ENCODE measurements at regions not wholly inside any gene's neighbourhood (a gene's known extent, or its start where the extent isn't known, plus 50 kb on each side); places are given as distances from the start of the nearest gene placed in this dataset.

GRCh38 chr6:85396159-85396808 is 53.6 kb upstream of the NT5E start:
- DNase-seq (ENCODE audit: insufficient read length, low spot score) (no peak), FAIRE-seq (no peak)

DNA sequence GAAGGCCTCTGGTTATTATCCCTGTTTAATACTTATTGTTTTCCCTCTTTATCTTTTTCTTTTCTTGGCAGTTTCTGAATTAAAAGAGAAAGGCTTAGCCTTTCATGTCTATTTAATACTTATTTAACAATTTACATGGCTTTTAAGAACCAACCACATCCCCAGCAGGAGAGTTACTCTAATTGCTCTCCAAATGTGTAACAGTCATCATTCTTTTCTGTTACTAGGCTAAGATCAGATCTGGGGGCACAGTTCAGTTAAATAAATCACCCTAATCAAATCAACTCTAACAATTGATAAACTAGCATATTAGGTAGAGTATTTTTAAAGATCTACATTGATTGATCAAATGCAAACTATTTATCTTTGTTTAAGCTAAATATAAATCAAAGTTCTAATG is 54.1 kb upstream of the NT5E start:
- no peak for FAIRE-seq
- no peak for DNase-seq (ENCODE audit: insufficient read length, low spot score)

GRCh38 chr6:85394853-85395538 is 54.9 kb upstream of the NT5E start:
- FAIRE-seq = no peak
- DNase-seq (ENCODE audit: insufficient read length, low spot score) = no peak

DNA sequence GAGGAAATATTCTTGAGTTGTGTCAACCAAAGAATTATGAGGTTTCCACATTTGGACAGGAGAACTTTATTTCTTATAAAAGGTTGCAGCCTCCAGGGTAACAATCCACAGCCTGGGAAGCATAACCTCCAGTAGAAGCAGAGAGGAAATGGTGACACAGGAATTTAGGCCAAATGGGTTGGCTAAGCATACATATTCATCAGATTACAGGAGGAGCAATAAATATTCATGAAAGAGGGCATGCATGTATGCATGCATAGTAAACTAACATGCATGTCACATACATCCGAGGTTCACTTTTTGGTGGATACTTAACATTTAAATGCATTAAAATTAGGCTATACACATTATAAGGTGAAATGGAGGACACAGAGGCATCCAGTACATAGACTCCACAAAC is 55.7 kb upstream of the NT5E start:
- DNase-seq (ENCODE audit: insufficient read length, low spot score) = no peak
- FAIRE-seq = no peak

GRCh38 chr6:85392379-85392778 is 57.5 kb upstream of the NT5E start:
- no peak for FAIRE-seq
- no peak for DNase-seq (ENCODE audit: insufficient read length, low spot score)

DNA sequence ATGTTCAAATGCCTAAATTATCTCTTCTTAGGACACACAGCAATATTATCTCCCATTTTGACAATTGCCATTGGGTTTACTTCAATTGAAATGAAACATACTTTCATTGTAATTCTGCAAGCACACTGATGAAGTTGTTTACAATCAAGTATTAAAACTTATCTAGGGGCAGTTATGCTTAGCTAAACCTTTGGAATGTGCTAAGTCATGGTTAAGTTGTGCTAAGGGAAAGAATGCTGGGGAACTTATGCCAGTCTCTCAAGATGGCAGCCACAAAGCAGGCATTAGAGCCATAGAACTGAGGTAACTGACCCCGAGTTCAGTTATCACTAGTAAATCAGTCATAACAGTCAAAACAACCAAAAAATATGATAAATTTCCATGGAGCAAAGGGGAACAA is 59.1 kb upstream of the NT5E start:
- FAIRE-seq (no peak), DNase-seq (ENCODE audit: insufficient read length, low spot score) (no peak)

- DNase-seq (ENCODE audit: insufficient read length, low spot score) (no peak), FAIRE-seq (no peak)
Measured at GRCh38 chr6:85390105-85390728, 59.7 kb upstream of the NT5E start.

- FAIRE-seq (no peak), DNase-seq (ENCODE audit: insufficient read length, low spot score) (no peak)
Measured at GRCh38 chr6:85389151-85389797, 60.6 kb upstream of the NT5E start.

- FAIRE-seq = no peak
- DNase-seq (ENCODE audit: insufficient read length, low spot score) = no peak
Measured at GRCh38 chr6:85388531-85388930, 61.4 kb upstream of the NT5E start.

GRCh38 chr6:85385636-85386315 is 64.1 kb upstream of the NT5E start:
- DNase-seq (ENCODE audit: insufficient read length, low spot score) (no peak), FAIRE-seq (peak; percentile 14)

GRCh38 chr6:85383042-85383441 is 66.8 kb upstream of the NT5E start:
- DNase-seq (ENCODE audit: insufficient read length, low spot score) (no peak), FAIRE-seq (no peak)

DNA sequence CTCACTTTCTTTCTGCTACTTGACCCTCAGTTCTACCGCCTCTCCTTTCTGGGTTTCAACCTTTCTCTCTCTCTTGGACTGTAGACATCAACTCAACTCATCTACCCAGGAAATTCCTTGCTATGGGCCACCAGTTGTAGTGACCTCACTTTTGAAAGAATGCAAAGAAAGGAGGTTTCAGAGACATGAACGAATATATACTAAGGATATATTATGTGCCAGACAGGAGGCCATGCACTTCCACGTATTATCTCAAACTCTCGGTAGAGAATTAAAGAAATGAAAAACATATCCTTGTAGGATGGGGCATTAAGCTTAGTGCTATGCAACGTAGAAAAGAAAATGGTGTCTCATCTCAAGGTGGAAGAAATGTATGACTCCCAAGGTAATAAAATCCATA is 67.3 kb upstream of the NT5E start:
- DNase-seq (ENCODE audit: insufficient read length, low spot score) (no peak), FAIRE-seq (no peak)

DNA sequence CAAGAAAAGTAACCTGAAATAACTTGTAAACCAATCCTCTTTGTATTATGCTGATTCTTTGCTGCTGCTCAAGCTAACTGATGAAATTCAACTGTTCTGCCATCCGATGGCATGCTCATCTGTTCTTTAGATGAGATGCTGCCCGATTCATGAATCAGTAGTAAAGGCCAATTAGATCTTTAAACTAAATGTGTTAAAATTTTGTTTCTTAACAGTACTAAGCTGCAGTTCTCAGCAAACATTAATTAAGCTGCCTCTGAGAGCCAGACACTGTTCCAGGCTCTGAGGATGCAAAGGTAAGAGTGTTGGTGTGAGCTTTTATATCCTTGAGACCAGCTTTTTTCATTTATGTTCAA is 77.0 kb upstream of the NT5E start:
- no peak for FAIRE-seq
- no peak for DNase-seq (ENCODE audit: insufficient read length, low spot score)

DNA sequence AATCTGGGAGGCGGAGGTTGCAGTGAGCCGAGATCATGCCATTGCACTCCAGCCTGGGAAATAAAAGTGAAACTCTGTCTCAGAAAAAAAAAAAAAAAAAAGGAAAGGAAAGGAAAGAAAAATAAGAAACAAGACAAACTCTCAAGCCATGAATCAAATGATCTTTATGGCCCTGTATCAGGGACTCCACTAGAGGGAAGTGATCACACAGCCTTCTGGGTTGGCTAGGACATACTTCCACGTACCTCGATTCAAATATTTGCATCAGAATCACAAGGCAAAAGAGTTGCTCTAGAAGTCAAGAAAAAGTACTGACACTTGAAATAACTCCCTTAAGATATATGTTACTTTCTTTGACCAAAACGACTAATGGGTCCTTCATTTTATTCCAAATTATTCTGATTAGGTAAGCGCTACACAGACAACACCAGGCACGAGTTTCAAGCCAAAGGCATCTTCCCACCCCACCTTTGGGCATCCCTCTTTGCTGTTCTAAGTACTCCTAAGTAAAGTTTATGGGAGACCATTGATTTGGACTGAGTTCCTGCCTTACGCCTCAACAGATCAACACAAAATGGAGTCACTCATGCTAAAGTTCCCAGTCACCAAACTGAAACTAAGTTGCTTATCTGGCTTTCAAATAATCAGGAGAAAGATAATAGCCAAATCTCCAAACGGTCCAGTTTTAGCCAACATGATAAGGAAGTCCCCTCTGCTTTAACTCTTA is 77.5 kb upstream of the NT5E start:
- DNase-seq (ENCODE audit: insufficient read length, low spot score) (no peak), FAIRE-seq (no peak)

GRCh38 chr6:85368631-85369030 is 81.3 kb upstream of the NT5E start:
- no peak for DNase-seq (ENCODE audit: insufficient read length, low spot score)
- FAIRE-seq = no peak

DNA sequence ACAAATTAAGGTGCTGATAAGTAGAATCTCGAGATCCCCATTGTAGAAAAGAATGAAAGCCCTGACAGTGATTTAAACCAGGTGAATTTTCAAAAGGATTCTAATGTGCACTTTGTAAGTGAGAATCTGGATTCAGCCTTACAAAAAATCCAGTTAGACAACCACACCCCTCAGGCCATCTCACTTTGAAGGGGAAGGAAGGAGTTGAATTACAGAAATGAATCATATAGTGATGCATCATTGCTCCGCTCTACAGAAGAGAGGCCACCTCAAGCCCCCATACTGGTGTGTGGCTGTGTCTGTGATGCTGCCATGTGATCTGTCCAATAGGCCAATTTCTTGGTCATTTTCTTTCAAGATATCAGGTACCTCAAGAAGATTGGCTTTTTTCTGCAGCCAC is 85.5 kb upstream of the NT5E start:
- FAIRE-seq = no peak
- DNase-seq (ENCODE audit: insufficient read length, low spot score) = no peak

GRCh38 chr6:85363870-85364269 is 86.0 kb upstream of the NT5E start:
- no peak for DNase-seq (ENCODE audit: insufficient read length, low spot score)
- no peak for FAIRE-seq

DNA sequence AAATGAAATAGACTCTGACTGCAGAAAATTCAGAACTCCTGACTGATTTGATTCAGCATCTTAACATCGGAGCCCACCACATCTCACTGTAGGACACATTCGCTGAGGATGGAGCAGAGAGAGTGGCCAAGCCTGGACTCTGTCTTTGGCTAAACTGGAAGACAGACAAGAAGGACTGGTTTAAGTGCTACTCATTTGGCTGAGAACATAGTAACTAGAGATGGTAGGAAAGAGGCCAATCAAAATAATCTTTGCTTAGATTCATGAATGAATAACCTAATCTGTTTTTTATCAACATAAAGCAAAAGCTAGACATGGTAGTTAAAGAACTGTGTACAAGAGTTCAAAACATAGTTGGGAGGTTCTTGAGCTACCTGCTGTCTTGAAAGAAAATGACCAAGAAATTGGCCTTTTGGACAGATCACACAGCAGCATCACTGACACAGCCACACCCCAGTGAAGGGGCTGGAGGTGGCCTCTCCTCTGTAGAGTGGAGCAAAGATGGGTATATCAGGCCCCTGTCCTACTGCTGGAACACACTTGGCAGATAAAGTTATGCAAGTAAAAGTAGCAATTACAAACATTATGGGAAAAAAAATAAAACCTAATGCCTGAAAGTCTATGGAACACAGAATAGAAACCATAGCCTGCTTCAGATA is 87.1 kb upstream of the NT5E start:
- FAIRE-seq = no peak
- DNase-seq (ENCODE audit: insufficient read length, low spot score) = no peak

DNA sequence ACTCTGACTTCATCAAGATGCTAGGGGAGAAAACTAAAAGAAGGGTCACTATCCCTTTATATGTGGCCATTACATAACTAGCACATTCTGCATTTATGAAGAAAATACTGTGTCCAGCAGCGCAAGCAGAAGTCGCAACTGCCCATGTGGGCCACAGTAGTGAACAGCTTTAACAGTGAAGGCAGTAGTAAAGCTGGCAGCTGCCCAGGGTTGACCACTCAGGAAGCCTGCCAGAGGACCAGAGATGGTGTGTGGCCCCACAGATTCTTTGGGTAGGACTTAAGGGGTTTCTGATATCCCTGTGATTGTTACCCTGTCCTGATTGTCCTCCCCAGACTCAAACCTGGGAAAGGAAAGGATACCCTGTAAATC is 88.3 kb upstream of the NT5E start:
- no peak for FAIRE-seq

More for the DNA sequence above, 88.3 kb upstream of the NT5E start:
- no peak for DNase-seq (ENCODE audit: insufficient read length, low spot score)
